ENCODE measurements at regions not wholly inside any gene's neighbourhood (a gene's known extent, or its start where the extent isn't known, plus 50 kb on each side); places are given as distances from the start of the nearest gene placed in this dataset.

GRCh38 chr6:106827081-106827480, 147.4 kb downstream of the CD24 start:
- TF ChIP-seq, protein P1, sequence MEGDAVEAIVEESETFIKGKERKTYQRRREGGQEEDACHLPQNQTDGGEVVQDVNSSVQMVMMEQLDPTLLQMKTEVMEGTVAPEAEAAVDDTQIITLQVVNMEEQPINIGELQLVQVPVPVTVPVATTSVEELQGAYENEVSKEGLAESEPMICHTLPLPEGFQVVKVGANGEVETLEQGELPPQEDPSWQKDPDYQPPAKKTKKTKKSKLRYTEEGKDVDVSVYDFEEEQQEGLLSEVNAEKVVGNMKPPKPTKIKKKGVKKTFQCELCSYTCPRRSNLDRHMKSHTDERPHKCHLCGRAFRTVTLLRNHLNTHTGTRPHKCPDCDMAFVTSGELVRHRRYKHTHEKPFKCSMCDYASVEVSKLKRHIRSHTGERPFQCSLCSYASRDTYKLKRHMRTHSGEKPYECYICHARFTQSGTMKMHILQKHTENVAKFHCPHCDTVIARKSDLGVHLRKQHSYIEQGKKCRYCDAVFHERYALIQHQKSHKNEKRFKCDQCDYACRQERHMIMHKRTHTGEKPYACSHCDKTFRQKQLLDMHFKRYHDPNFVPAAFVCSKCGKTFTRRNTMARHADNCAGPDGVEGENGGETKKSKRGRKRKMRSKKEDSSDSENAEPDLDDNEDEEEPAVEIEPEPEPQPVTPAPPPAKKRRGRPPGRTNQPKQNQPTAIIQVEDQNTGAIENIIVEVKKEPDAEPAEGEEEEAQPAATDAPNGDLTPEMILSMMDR (IDR thresholded peaks at IDR 0.05) = no peak
- TF ChIP-seq POLR2A (IDR thresholded peaks at IDR 0.05) = no peak
